ENCODE measurements at regions not wholly inside any gene's neighbourhood (a gene's known extent, or its start where the extent isn't known, plus 50 kb on each side); places are given as distances from the start of the nearest gene placed in this dataset.

- CTCF ChIA-PET, result interaction anchor here (0.6 to 0.8 kb wide), 3 partner anchors 30 to 1259 kb away, joined by 4 to 7 read pairs (median 5); no protein-coding TSS in a partner anchor
- POLR2A ChIA-PET (ENCODE audit: low non-redundant PET), result no interaction called here
- H3K27ac ChIP-seq, result no peak overlapping the region
- DNase-seq (ENCODE audit: low spot score), result no peak
- TF ChIP-seq CTCF (conservative IDR thresholded peaks at IDR 0.05; ENCODE audit: low read depth), result no peak
Measured at GRCh38 chr2:108154366-108155061, 85.3 kb upstream of the SULT1C3 start.

DNA sequence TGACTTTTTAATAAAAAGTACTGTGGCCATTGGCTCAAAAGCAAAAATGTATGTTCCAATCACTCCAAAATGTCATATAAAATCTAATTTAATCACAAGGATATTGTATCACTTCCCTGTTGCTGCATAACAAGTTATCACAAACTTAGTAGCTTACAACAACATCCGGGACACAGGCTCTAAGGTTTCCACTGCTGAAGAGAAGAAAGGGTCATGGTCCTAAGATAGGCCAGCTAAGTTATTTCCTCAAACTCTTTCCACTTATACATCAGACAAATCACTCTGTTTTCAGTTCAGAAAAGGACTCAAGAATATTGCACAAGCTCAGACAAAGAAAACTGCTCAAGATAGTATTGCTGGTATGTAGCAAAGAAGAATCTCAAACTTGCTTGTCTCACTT lies 78.5 kb upstream of the SULT1C3 start:
- H3K27ac ChIP-seq, result no peak overlapping the region
- CTCF ChIA-PET, result interaction anchor here (0.6 kb wide), 1 partner anchor 216 kb away, joined by 3 read pairs; no protein-coding TSS in a partner anchor
- DNase-seq (ENCODE audit: low spot score), result no peak
- TF ChIP-seq CTCF (conservative IDR thresholded peaks at IDR 0.05; ENCODE audit: low read depth), result no peak
- POLR2A ChIA-PET (ENCODE audit: low non-redundant PET), result no interaction called here

DNA sequence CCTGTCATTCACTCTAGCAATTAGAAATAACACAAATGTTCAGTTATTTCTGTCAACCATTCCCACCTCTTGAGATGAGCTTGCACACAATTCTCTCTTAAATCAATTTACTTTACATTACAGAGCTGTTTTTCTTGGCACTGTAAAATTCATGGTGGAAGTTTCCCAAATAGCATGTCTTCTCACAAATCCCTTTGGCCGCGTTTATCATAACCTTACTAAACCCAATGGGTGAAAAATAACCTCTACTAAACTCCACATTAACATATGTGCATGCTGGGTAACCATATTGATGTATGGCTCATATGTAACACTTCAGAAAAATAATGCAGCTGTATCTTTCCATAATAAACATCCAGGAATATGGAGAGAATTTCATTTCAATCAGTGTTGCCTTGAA lies 75.5 kb upstream of the SULT1C3 start:
- H3K27ac ChIP-seq, result no peak overlapping the region
- CTCF ChIA-PET, result no interaction called here
- no peak for DNase-seq (ENCODE audit: low spot score)
- POLR2A ChIA-PET (ENCODE audit: low non-redundant PET), result no interaction called here
- TF ChIP-seq CTCF (conservative IDR thresholded peaks at IDR 0.05; ENCODE audit: low read depth), result no peak

GRCh38 chr2:108165729-108166128 lies 74.0 kb upstream of the SULT1C3 start:
- ChIA-PET CTCF (no interaction called here), POLR2A (ENCODE audit: low non-redundant PET) (no interaction called here)
- no peak overlapping the region for H3K27ac ChIP-seq
- no peak for TF ChIP-seq CTCF (conservative IDR thresholded peaks at IDR 0.05; ENCODE audit: low read depth)
- no peak for DNase-seq (ENCODE audit: low spot score)

- CTCF ChIA-PET, result no interaction called here
- POLR2A ChIA-PET (ENCODE audit: low non-redundant PET), result no interaction called here
- no peak for DNase-seq (ENCODE audit: low spot score)
- no peak overlapping the region for H3K27ac ChIP-seq
- no peak for TF ChIP-seq CTCF (conservative IDR thresholded peaks at IDR 0.05; ENCODE audit: low read depth)
Measured at GRCh38 chr2:108167699-108168098, 72.1 kb upstream of the SULT1C3 start.

DNA sequence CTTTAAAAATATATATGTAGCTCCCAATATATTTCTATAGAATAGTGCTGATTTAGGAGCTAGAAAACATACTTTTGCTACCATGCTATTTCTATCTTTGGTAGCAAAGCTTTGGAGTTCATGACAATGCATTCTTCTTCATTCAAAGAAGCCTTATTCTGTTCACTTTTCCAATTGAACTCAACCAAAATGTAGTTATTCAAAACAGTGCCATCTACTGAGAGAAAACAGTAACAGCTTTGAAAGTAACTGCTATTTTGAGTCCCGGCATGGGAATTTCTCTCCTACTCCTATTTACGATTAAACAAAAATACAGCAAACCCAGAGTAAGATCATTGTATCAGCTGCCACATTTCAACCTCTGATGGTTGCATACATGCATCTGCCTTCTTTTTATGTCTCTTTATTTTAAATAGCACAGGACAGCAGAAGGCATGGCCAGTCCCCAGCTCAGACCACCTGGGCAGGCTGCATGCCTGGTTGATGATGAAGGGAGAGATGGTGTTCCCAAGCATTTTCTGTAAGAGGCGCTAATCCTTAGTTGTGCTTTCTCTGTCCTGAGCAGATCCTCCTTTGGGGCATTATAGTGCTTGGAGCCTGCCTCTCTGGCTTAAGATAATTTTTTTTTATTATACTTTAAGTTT lies 69.7 kb upstream of the SULT1C3 start:
- POLR2A ChIA-PET (ENCODE audit: low non-redundant PET), result no interaction called here
- H3K27ac ChIP-seq, result no peak overlapping the region
- no peak for DNase-seq (ENCODE audit: low spot score)
- CTCF ChIA-PET, result interaction anchor here (0.7 to 1.0 kb wide), 2 partner anchors 11 to 361 kb away, joined by 3 read pairs; no protein-coding TSS in a partner anchor
- TF ChIP-seq CTCF (conservative IDR thresholded peaks at IDR 0.05; ENCODE audit: low read depth), result peak; percentile 44

All from RWPE1 (cell line).